Activated CD8-positive, alpha-beta memory T cell treated with anti-CD3 and anti-CD28 coated beads, Interleukin-2, amount 50 U/mL, for 24 hours (primary cell): ENCODE measurements at regions not wholly inside any gene's neighbourhood (a gene's known extent, or its start where the extent isn't known, plus 50 kb on each side); places are given as distances from the start of the nearest gene placed in this dataset.

Experiments used
- DNase-seq: peaks from one replicate; pipeline ENCODE4 v3.0.0-alpha.2; 2020; ENCODE audit errors: extremely low read depth

DNA sequence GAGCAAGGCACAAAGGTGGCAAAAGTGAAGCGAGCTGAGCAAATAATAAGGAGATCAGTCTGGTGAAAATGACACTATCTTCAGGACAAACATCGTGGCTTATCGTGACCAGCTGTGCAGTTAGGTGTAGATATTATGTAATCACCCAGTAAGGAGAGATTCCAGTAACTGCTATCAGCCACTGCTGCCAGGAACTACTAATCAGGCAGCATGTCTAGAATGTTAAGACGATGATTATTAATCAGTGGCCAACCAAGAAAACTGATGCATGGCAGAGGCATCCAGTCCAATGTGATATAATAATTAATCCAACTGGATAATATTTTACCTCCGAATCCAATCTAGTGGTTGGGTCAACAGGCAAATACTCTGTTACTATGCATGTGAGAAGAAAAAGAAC is 252.7 kb upstream of the ZPLD1 start:
- no peak for DNase-seq

- DNase-seq = no peak
These were observed 251.6 kb upstream of the ZPLD1 start for GRCh38 chr3:102183186-102183585.

DNA sequence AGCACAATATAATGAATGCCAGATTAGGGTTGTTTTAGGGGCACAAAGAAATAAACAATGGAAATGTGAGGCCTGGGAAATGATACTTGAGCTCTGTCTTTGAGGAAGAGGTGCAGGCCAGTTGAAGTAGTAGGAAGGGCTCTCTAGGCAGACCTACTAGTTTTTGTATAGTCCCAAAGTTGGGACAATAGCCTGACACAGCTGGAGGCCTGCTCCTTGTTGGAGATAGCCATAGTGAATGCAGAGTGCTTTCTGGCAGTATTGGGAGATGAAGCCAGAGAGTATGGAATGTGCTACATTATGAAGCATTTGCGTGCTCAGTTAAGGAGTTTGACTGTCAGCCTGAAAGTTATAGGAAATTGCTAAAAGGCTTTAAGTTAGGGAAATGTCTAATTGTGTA is 251.2 kb upstream of the ZPLD1 start:
- DNase-seq = no peak

DNA sequence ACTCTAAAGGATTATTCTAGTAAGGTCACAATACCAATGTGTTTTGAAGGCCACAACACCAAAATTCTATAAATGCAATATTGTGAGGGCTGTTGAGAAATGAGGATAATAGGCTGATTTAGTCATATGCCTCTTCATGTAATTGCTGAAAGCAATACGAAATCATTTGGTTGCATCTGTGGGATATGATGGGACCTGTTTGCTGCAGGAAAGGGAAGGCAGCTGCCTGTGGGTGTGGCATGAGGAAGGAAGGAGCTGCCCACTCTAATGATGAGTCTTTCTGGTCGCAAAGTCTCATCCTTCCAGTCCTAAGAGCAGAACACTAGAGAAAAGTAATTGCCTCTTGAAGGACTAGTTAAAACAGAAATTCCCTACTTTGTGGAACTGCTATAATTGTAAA is 245.3 kb upstream of the ZPLD1 start:
- DNase-seq = no peak

DNA sequence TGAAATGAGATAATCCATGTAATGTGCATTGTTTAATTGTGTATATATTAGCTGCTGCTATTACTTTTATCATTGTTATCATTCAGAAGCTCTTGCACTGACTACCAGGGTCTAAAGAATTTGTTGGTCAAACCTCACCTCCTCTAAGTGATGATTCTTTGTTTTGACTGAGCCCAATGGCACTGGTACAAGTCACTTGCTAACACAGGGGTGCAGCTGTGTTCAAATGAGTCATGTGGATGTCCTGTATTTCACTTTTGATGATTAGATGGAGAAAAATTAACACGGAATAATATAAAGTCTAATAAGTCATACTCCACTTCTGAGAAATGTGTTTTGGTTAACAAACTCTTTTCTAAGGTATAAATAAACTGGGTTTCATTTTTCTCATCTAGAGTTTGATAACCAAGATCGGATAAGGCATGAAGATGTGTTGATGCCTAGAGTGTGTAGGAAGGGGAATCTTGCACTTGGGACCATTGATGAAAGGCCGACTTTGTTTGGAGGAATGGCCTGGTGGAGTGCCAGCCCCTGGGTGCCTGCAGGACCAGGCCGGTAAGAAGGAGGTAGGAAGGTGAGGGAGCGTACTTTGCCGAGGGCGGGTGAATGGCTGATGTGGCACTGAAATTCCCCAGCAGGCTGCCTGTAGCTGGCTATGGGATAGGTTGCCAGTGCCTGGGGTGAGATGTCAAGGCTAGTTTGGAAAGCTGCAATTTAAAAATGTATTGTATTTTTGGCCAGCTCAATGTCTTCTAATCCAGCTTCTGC is 244.7 kb upstream of the ZPLD1 start:
- no peak for DNase-seq

DNA sequence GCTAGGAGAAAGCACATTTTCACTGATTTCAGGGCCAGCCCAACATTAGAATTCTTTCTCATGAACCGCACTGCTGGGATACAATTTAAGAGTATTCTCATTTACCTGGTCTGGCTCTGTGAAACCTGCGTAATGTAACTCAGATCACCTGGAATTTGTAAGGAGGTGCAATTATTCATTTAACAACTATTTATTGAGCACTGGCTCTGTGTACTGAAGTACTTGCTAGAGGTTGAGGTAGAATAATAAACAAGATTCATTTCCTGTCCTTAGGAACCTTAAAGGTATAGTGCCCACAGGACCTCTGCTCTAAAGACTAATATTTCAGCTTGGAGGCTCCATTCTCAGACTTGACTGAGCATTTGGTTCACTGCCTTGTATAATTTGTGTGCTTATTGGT is 242.2 kb upstream of the ZPLD1 start:
- DNase-seq = no peak

GRCh38 chr3:102193255-102193654 is 241.6 kb upstream of the ZPLD1 start:
- no peak for DNase-seq

- DNase-seq = no peak
These were observed 240.8 kb upstream of the ZPLD1 start for GRCh38 chr3:102194001-102194400.

GRCh38 chr3:102194760-102195159 is 240.1 kb upstream of the ZPLD1 start:
- no peak for DNase-seq

GRCh38 chr3:102195198-102195948 is 239.4 kb upstream of the ZPLD1 start:
- DNase-seq = no peak

DNA sequence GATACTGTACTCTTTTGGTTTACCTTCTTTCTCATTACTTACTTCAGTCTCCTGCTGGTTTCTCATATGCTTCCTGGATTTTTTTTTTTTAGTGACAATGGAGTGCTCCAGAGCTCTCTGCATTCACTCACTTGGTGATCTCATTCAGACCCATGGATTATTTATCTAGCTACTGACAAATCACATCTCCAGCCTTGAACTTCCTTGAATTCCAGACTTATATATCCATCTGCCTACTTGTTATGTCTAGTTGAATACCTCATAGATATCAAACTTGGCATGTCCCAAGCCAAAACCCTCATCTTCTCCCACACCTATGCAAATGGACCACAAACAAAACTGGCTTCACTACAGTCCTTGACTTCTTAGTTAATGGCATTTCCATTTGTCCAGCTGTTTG is 234.7 kb upstream of the ZPLD1 start:
- DNase-seq = no peak

GRCh38 chr3:102200560-102200959 is 234.3 kb upstream of the ZPLD1 start:
- DNase-seq = no peak

DNA sequence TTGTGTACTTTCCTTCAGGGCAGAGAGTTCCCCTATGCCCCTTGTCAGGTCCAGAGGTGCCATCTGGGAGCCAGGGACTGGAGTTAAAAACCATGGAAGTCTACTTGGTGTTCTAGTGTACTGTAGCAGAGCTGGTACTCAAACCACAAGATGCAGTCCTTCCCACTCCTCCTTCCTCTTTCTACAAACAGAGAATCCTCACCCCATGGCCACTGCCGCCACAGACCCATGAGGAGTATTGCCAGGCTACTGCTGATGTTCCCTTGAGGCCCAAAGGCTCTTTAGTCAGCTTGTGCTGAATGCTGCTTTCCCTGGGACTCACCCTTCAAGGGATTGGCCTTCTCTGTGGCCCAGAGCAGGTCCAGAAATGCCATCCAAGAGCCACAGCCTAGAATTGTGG is 229.2 kb upstream of the ZPLD1 start:
- DNase-seq = no peak

- DNase-seq = no peak
These were observed 228.2 kb upstream of the ZPLD1 start for GRCh38 chr3:102206511-102207031.

DNA sequence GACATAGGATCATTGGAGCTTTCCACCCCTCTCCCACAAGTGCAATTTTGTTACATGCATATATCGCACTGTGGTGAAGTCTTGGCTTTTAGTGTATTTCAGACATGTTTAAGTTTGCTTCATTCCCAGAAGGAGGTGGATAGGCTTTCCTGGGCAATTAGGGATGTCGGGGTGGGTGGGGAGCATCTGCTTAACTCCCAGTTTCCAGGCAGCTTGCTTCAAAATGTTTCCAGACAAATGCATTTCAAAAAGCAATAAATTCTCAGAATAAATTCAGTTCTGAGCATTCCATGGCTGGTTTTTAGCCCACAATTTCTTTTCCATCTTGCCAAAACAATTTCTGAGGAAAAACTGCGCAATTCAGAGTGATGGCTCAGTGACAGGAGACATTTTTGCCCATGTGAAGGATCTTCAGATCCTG is 227.7 kb upstream of the ZPLD1 start:
- no peak for DNase-seq

- DNase-seq = no peak
These were observed 219.6 kb upstream of the ZPLD1 start for GRCh38 chr3:102215166-102215565.

- DNase-seq = no peak
These were observed 211.7 kb upstream of the ZPLD1 start for GRCh38 chr3:102223132-102223531.

DNA sequence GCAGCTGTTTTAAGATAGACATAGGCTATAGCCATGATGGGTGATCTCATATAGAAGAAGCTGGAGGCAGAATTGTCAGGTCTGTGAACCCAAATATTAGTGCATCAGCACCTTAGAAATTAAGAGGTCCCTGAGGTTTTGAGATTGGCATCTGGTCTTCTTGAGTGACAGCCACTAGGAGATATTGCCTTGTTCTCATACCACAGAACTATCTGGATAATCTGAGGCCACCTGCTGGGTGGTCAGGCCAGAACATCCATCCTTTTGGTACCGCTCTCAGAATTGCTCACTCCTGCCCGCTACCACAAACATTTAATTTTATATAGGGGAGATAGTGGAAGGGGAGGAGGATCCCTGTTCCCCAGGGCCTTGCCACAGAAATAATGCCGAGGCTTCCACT is 210.6 kb upstream of the ZPLD1 start:
- no peak for DNase-seq

DNA sequence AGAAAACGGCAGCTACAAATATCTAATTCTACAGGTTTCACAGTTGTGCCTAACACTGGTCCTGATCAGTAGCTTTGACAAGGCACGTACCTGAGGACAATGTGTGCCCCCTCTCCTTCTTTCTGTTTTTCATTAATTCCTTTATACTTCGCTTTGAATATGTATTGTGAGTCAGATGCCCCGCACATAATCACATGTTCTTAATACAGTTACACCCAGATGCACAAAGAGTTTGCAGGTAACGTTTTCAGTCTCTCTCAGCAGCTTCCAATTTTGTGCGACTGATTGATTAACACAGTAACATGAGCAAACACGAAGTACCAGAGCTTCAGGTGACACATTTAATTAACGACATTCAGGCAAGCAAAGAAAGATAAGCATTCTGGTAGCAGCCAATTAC is 209.8 kb upstream of the ZPLD1 start:
- no peak for DNase-seq

GRCh38 chr3:102225407-102226132 is 209.2 kb upstream of the ZPLD1 start:
- DNase-seq = no peak

GRCh38 chr3:102226463-102226862 is 208.4 kb upstream of the ZPLD1 start:
- no peak for DNase-seq

GRCh38 chr3:102229062-102229655 is 205.7 kb upstream of the ZPLD1 start:
- DNase-seq = peak; percentile 57
